Upper lobe of right lung (tissue), 1 donor: ENCODE measurements at regions not wholly inside any gene's neighbourhood (a gene's known extent, or its start where the extent isn't known, plus 50 kb on each side); places are given as distances from the start of the nearest gene placed in this dataset.

Experiments used
- ATAC-seq: fragments of 200-7000 bp; cut with Tn5 transposase; one replicate; pipeline ENCODE4 v1.9.1; 2020; ENCODE audit warnings: mild to moderate bottlenecking, moderate library complexity
- DNase-seq: peaks from one replicate; pipeline ENCODE4 v3.0.0-alpha.2; 2020
- H3K27ac ChIP-seq: fragments of 200-600 bp; one replicate; pipeline ENCODE4 v1.8.0; 2022
- H3K27me3 ChIP-seq: fragments of 200-600 bp; one replicate; pipeline ENCODE4 v1.8.0; 2022; ENCODE audit warnings: mild to moderate bottlenecking
- H3K36me3 ChIP-seq: fragments of 200-600 bp; one replicate; pipeline ENCODE4 v1.8.0; 2022
- H3K4me1 ChIP-seq: fragments of 200-600 bp; one replicate; pipeline ENCODE4 v1.8.0; 2022
- H3K4me3 ChIP-seq: fragments of 200-600 bp; one replicate; pipeline ENCODE4 v1.8.0; 2022; ENCODE audit warnings: mild to moderate bottlenecking
- H3K9me3 ChIP-seq: fragments of 200-600 bp; one replicate; pipeline ENCODE4 v1.8.0; 2022
- intact Hi-C: fragments of 100-400 bp; cut with DNase I; formaldehyde crosslinking; loops from one replicate; pipeline ENCODE4 v1.11.0; 2022
- TF ChIP-seq, protein P1 (sequence below): fragments of 200-600 bp; IDR thresholded peaks from one replicate; pipeline ENCODE4 v1.8.0; 2022; ENCODE audit warnings: antibody characterized with exemption
- donor health status: DM: no; HTN: yes; CAD: no; lungs with severe emphysema.

DNA sequence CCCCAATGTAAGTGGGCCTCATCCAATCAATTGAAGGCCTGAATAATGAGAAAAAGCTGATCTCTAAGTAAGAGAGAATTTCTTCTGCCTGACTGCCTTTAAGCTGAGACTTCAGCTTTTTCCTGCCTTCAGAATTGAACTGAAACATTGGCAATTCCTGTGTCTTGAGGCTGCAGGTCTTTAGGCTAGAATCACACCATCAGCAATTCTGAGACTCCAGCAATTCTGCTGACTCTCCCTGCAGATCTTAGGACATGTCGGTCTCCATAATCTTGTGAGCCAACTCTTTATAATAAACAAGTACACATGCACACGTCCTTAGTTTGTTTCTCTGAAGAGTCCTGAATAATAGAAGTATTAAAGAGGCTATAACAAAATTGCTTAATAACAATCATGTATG lies 209.1 kb downstream of the FSIP2 start:
- DNase-seq (no peak), ATAC-seq (no peak)
- intact Hi-C loops = no loop called here

DNA sequence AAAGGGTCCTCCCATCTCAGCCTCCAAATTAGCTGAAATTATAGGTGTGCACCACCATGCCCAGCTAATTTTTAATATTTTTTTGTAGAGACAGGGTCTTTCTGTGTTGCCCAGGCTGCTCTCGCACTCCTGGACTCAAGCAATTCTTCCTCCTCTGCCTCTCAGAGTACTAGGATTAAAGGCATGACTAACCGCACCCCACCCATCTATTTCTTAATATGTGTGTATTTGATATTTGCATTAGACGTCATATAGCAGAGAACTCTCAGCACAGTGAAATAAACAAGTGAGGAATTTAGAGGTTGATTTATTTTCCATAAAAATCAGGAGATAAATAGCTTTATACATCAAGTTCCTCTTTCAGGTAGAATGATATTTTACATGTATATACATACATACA lies 213.5 kb downstream of the FSIP2 start:
- H3K27ac ChIP-seq = no peak overlapping the region
- H3K4me1 ChIP-seq = no peaks in the 10 kb centered on the region
- ATAC-seq (no peak), DNase-seq (no peak)
- H3K36me3 ChIP-seq = no peaks in the 10 kb centered on the region
- H3K4me3 ChIP-seq = no peak overlapping the region
- H3K9me3 ChIP-seq = no peaks in the 10 kb centered on the region
- intact Hi-C loops = no loop called here
- TF ChIP-seq, protein P1, sequence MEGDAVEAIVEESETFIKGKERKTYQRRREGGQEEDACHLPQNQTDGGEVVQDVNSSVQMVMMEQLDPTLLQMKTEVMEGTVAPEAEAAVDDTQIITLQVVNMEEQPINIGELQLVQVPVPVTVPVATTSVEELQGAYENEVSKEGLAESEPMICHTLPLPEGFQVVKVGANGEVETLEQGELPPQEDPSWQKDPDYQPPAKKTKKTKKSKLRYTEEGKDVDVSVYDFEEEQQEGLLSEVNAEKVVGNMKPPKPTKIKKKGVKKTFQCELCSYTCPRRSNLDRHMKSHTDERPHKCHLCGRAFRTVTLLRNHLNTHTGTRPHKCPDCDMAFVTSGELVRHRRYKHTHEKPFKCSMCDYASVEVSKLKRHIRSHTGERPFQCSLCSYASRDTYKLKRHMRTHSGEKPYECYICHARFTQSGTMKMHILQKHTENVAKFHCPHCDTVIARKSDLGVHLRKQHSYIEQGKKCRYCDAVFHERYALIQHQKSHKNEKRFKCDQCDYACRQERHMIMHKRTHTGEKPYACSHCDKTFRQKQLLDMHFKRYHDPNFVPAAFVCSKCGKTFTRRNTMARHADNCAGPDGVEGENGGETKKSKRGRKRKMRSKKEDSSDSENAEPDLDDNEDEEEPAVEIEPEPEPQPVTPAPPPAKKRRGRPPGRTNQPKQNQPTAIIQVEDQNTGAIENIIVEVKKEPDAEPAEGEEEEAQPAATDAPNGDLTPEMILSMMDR = no peak
- no peaks in the 10 kb centered on the region for H3K27me3 ChIP-seq

More for the DNA sequence above, 209.1 kb downstream of the FSIP2 start:
- TF ChIP-seq, protein P1 = no peak
- Histone ChIP-seq H3K4me3 (no peak overlapping the region), H3K36me3 (no peaks in the 10 kb centered on the region), H3K27ac (no peak overlapping the region), H3K9me3 (no peaks in the 10 kb centered on the region), H3K27me3 (no peaks in the 10 kb centered on the region), H3K4me1 (no peaks in the 10 kb centered on the region)

DNA sequence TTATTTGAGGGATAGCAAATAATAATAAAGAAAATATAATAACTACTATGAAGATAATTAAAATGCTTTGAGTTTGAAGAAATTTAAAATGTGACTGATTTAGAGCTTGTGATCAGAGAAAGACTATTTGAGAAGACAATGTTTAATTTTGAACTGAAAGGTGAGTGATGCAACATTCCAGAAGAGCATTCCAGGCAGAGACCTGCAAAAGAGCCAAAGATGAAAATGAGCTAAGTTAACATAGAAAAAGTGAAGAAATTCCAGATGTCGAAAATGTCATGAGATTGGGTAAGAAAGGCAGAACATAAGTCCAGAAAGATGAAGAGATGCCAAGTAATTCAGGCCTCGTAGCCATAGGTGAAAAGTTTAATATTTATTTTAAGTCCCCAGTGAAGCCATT lies 215.8 kb downstream of the FSIP2 start:
- Histone ChIP-seq H3K27ac (no peak overlapping the region), H3K27me3 (no peaks in the 10 kb centered on the region), H3K36me3 (no peaks in the 10 kb centered on the region), H3K9me3 (no peaks in the 10 kb centered on the region), H3K4me1 (no peaks in the 10 kb centered on the region), H3K4me3 (no peak overlapping the region)
- ATAC-seq = no peak
- TF ChIP-seq, protein P1 = no peak
- DNase-seq = no peak
- intact Hi-C loops = no loop called here

DNA sequence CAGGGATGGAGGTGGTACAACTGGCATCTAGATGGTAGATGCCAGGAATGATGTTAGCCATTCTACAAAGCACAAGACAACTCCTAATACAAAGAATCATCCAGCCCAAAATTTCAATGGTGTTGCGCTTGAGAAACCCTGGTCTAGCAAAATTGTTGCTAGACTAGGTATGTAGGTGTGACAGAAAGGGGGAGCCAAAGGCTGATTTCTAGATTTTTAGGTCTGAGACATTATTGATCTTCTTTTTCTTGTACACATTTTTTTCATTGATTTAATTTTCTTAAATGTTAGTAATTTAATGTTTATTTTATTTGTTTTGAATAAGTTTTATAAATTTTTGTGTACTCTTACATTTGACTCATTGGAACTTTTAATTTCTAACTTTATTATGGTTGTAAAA lies 216.4 kb downstream of the FSIP2 start:
- TF ChIP-seq, protein P1 = no peak
- no peaks in the 10 kb centered on the region for H3K4me1 ChIP-seq
- no peak overlapping the region for H3K4me3 ChIP-seq
- ATAC-seq (no peak), DNase-seq (no peak)
- intact Hi-C loops = no loop called here
- H3K27ac ChIP-seq = no peak overlapping the region
- no peaks in the 10 kb centered on the region for H3K9me3 ChIP-seq
- no peaks in the 10 kb centered on the region for H3K27me3 ChIP-seq
- H3K36me3 ChIP-seq = no peaks in the 10 kb centered on the region

DNA sequence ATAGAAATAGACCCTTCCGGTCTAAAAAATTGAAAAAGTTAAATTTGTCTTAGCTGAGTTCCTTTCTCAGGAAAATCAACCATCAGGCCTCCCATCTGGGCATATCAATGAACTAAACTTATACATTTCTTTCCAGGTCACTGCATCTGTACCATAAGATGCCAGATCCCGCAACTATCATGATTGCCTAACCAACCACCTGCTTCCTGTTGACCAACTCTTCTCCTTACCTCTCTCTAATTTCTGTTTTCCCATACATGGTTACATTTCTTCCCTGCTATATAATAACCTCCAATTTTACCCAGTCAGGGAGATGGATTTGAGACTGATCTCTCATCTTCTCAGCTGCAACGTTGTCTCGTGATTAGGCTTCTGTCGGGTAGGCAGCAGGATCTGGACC lies 228.7 kb downstream of the FSIP2 start:
- no peak for DNase-seq
- Histone ChIP-seq H3K4me1 (no peaks in the 10 kb centered on the region), H3K27ac (no peak overlapping the region), H3K27me3 (no peaks in the 10 kb centered on the region), H3K9me3 (no peaks in the 10 kb centered on the region), H3K36me3 (no peaks in the 10 kb centered on the region), H3K4me3 (no peak overlapping the region)
- intact Hi-C loops = no loop called here
- TF ChIP-seq, protein P1 = no peak
- no peak for ATAC-seq

DNA sequence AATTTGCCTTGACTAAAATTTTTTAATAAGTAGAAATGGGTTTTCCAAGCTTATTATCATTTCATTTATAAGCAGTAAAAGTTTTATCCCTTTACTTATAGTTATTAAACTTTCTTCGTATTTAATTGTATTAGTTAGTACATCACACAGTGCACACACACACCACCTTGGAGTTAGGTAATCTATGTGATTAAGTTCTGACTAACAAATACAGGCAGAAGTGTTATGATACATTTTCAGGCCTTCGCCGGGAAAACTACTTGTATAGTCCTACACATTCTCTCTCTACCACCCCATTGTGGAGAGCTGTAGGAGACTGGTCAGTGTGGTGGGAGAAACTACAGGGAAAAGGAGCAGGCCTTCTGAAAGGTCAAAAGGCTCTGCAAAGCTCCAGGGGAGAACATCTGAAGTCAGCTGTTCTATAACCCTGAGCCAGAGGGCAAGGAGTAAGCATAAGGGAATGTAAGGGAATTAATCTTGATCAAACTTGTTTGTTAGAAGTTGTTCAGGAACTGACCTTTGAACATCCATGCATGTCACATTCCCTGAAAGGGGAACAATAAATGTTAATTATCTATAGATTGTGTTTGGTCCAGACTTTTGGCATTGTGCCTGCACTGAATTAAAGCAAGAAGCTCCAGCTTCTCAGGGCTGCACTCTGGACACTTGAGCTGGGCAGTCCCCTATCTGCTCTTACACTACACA lies 231.7 kb downstream of the FSIP2 start:
- H3K4me3 ChIP-seq = no peak overlapping the region
- H3K9me3 ChIP-seq = no peaks in the 10 kb centered on the region
- intact Hi-C loops = no loop called here
- DNase-seq (no peak), ATAC-seq (no peak)
- no peaks in the 10 kb centered on the region for H3K27me3 ChIP-seq
- no peak overlapping the region for H3K27ac ChIP-seq
- no peaks in the 10 kb centered on the region for H3K36me3 ChIP-seq
- no peaks in the 10 kb centered on the region for H3K4me1 ChIP-seq
- TF ChIP-seq, protein P1 = no peak
